CD4-positive, alpha-beta T cell (primary cell): ENCODE measurements at regions not wholly inside any gene's neighbourhood (a gene's known extent, or its start where the extent isn't known, plus 50 kb on each side); places are given as distances from the start of the nearest gene placed in this dataset.

ENCODE experiments used
- ATAC-seq: fragments of 200-7000 bp; cut with Tn5 transposase; one replicate; pipeline ENCODE4 v1.10.0; 2022; ENCODE audit warnings: mild to moderate bottlenecking; ENCODE audit not compliant: poor library complexity
- CTCF ChIA-PET: fragments of 350-600 bp; sonication (Branson Sonifier 250); formaldehyde crosslinking; loops from one replicate; lab custom pipeline; 2021; ENCODE audit warnings: antibody characterized with exemption, inconsistent platforms; lab: Charles Lee
- POLR2A ChIA-PET: fragments of 350-600 bp; sonication (Branson Sonifier 250); formaldehyde crosslinking; loops from one replicate; lab custom pipeline; 2021; ENCODE audit warnings: antibody characterized with exemption, inconsistent platforms; lab: Charles Lee
- DNase-seq, 14 experiments: peaks; one replicate each; pipeline ENCODE4 v3.0.0-alpha.2; 2013 to 2020; ENCODE audit warnings: mixed read lengths in 2 of 14
- H3K27ac ChIP-seq, 2 donors: one replicate each; pipeline versions ENCODE4 v1.5.1 to v1.7.0; 2013; ENCODE audit warnings: low read length in 2 of 2, low read depth in 1 of 2, mild to moderate bottlenecking in 1 of 2
- H3K27me3 ChIP-seq, 2 experiments: 1 replicate in 1 of 2; 2 replicates in 1 of 2; pipeline versions ENCODE4 v1.6.1 to v1.7.0; 2013; ENCODE audit warnings: low read length in 2 of 2, control low read depth in 1 of 2, mild to moderate bottlenecking in 1 of 2, moderate library complexity in 1 of 2; ENCODE audit not compliant: insufficient read depth in 2 of 2, control insufficient read depth in 1 of 2
- H3K36me3 ChIP-seq: one replicate; pipeline ENCODE4 v1.6.1; 2013; ENCODE audit warnings: low read length, control low read depth; ENCODE audit not compliant: insufficient read depth
- H3K4me1 ChIP-seq: one replicate; pipeline ENCODE4 v1.6.1; 2013; ENCODE audit warnings: low read length, control low read depth; ENCODE audit not compliant: insufficient read depth
- H3K4me3 ChIP-seq: one replicate; pipeline ENCODE4 v1.5.1; 2013; ENCODE audit warnings: mild to moderate bottlenecking, low read length, moderate library complexity
- H3K9me3 ChIP-seq, 2 experiments: 1 replicate in 1 of 2; 2 replicates in 1 of 2; pipeline versions ENCODE4 v1.6.1 to v1.7.0; 2013; ENCODE audit warnings: low read length in 2 of 2, mild to moderate bottlenecking in 2 of 2, control low read depth in 1 of 2, moderate library complexity in 1 of 2; ENCODE audit not compliant: control insufficient read depth in 1 of 2, insufficient read depth in 1 of 2
- H3K27ac Mint-ChIP-seq: one replicate; pipeline ENCODE4 v1.8.0; 2020; ENCODE audit warnings: mixed read lengths
- H3K27me3 Mint-ChIP-seq: one replicate; pipeline ENCODE4 v1.8.0; 2021; ENCODE audit warnings: mixed read lengths
- H3K36me3 Mint-ChIP-seq: one replicate; pipeline ENCODE4 v1.8.0; 2021; ENCODE audit warnings: low read depth, mixed read lengths
- H3K4me1 Mint-ChIP-seq: one replicate; pipeline ENCODE4 v1.8.0; 2021; ENCODE audit warnings: low read depth, mixed read lengths
- H3K4me3 Mint-ChIP-seq: one replicate; pipeline ENCODE4 v1.8.0; 2020; ENCODE audit warnings: mild to moderate bottlenecking, mixed read lengths
- H3K9me3 Mint-ChIP-seq: one replicate; pipeline ENCODE4 v1.8.0; 2020; ENCODE audit warnings: mixed read lengths
- CTCF ChIP-seq: fragments of 200-600 bp; IDR thresholded peaks from one replicate; pipeline ENCODE4 v1.8.0; 2022; ENCODE audit warnings: antibody characterized with exemption, mild to moderate bottlenecking
- intact Hi-C, 2 experiments: fragments of 100-400 bp; cut with DNase I in 1 of 2; cut with micrococcal nuclease in 1 of 2; formaldehyde crosslinking; loops; one replicate each; pipeline versions ENCODE4 v1.15.1 to v1.9.0; 2023 to 2025; cut with DNase I, micrococcal nuclease

- no peak for TF ChIP-seq CTCF
- Histone ChIP-seq H3K4me3 (no peak overlapping the region), H3K27ac (no peak overlapping the region), H3K27me3 (no peaks in the 10 kb centered on the region), H3K4me1 (no peaks in the 10 kb centered on the region), H3K9me3 (no peaks in the 10 kb centered on the region), H3K36me3 (no peaks in the 10 kb centered on the region)
- POLR2A ChIA-PET, result no interaction called here
- Mint-ChIP-seq H3K4me3 (no peak overlapping the region), H3K27me3 (no peaks in the 10 kb centered on the region), H3K36me3 (no peaks in the 10 kb centered on the region), H3K9me3 (no peaks in the 10 kb centered on the region), H3K27ac (no peak overlapping the region), H3K4me1 (no peaks in the 10 kb centered on the region)
- ATAC-seq (no peak), DNase-seq (no peak)
- CTCF ChIA-PET, result no interaction called here
- intact Hi-C loops, result no loop called here
Measured at GRCh38 chr5:136799806-136800372, 434.5 kb upstream of the TRPC7 start.

- no peaks in the 10 kb centered on the region for H3K9me3 ChIP-seq
- no peaks in the 10 kb centered on the region for H3K36me3 ChIP-seq
- H3K27ac ChIP-seq, result no peak overlapping the region
- no peaks in the 10 kb centered on the region for H3K36me3 Mint-ChIP-seq
- DNase-seq, result no peak
- ChIA-PET CTCF (no interaction called here), POLR2A (no interaction called here)
- no peak overlapping the region for H3K4me3 Mint-ChIP-seq
- ATAC-seq, result no peak
- H3K27me3 ChIP-seq, result no peaks in the 10 kb centered on the region
- H3K27ac Mint-ChIP-seq, result no peak overlapping the region
- H3K9me3 Mint-ChIP-seq, result peaks cover 4% of the 10 kb centered on the region
- H3K27me3 Mint-ChIP-seq, result no peaks in the 10 kb centered on the region
- no peak overlapping the region for H3K4me3 ChIP-seq
- no peaks in the 10 kb centered on the region for H3K4me1 Mint-ChIP-seq
- no peaks in the 10 kb centered on the region for H3K4me1 ChIP-seq
- no peak for TF ChIP-seq CTCF
- intact Hi-C loops, result no loop called here
Measured at GRCh38 chr5:136793300-136793699, 428.0 kb upstream of the TRPC7 start.

GRCh38 chr5:136781464-136781863, 416.1 kb upstream of the TRPC7 start:
- Mint-ChIP-seq H3K27ac (no peak overlapping the region), H3K4me1 (no peaks in the 10 kb centered on the region), H3K4me3 (no peak overlapping the region), H3K9me3 (peaks cover 4% of the 10 kb centered on the region), H3K36me3 (no peaks in the 10 kb centered on the region), H3K27me3 (no peaks in the 10 kb centered on the region)
- TF ChIP-seq CTCF, result no peak
- H3K4me3 ChIP-seq, result no peak overlapping the region
- intact Hi-C loops, result no loop called here
- no peaks in the 10 kb centered on the region for H3K36me3 ChIP-seq
- ChIA-PET CTCF (no interaction called here), POLR2A (no interaction called here)
- DNase-seq (no peak), ATAC-seq (no peak)
- H3K27ac ChIP-seq, result no peak overlapping the region
- H3K27me3 ChIP-seq, result no peaks in the 10 kb centered on the region
- no peaks in the 10 kb centered on the region for H3K4me1 ChIP-seq
- H3K9me3 ChIP-seq, result no peaks in the 10 kb centered on the region
